GM12873 (cell line): ENCODE measurements at regions not wholly inside any gene's neighbourhood (a gene's known extent, or its start where the extent isn't known, plus 50 kb on each side); places are given as distances from the start of the nearest gene placed in this dataset.

ENCODE experiments used
- TF ChIP-seq, protein P1 (sequence below): IDR thresholded peaks from 2 replicates; pipeline ENCODE4 v1.5.1; 2012; ENCODE audit warnings: low read depth, mild to moderate bottlenecking, moderate library complexity, low read length, control low read depth; ENCODE audit not compliant: insufficient read depth; ENCODE audit errors: missing control alignments

DNA sequence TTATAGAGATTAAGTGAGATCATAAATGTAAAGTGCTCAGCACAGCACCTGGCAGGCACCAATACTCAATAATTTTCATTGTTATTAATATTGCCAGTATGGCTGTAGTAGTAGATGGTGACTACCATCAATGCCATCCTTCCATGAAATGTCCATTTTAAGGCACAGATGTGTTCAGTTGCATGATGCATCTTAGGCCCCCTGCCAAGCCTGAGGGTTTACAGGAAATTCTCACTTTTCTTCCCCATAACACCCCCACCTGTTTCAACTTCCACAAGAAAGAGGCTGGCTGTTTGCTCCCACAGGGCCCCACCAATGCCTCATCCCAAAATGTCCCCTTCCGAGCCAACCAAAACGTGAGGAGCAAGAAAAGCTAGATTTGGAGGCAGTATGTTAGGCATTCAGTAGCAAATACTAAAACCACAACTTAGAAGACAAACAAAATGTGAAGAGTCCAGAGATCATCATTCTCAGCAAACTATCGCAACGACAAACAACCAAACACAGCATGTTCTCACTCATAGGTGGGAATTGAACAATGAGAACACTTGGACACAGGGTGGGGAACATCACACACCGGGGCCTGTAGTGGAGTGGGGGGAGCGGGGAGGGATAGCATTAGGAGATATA lies 110.6 kb upstream of the NHSL1 start:
- TF ChIP-seq, protein P1, sequence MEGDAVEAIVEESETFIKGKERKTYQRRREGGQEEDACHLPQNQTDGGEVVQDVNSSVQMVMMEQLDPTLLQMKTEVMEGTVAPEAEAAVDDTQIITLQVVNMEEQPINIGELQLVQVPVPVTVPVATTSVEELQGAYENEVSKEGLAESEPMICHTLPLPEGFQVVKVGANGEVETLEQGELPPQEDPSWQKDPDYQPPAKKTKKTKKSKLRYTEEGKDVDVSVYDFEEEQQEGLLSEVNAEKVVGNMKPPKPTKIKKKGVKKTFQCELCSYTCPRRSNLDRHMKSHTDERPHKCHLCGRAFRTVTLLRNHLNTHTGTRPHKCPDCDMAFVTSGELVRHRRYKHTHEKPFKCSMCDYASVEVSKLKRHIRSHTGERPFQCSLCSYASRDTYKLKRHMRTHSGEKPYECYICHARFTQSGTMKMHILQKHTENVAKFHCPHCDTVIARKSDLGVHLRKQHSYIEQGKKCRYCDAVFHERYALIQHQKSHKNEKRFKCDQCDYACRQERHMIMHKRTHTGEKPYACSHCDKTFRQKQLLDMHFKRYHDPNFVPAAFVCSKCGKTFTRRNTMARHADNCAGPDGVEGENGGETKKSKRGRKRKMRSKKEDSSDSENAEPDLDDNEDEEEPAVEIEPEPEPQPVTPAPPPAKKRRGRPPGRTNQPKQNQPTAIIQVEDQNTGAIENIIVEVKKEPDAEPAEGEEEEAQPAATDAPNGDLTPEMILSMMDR: no peak

DNA sequence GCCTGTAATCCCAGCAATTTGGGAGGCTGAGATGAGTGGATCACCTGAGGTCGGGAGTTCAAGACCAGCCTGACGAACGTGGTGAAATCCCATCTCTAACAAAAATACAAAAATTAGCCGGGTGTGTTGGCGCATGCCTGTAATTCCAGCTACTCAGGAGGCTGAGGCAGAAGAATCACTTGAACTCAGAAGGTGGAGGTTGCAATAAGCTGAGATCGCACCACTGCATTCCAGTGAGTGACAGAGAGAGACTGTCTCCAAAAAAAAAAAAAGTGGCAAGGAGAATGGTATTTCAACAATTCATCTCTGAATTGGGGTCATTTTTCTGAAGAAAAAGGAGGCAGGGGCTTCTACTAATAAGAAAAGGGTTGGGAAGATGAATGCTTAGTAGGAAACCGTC lies 111.5 kb upstream of the NHSL1 start:
- TF ChIP-seq, protein P1: no peak

DNA sequence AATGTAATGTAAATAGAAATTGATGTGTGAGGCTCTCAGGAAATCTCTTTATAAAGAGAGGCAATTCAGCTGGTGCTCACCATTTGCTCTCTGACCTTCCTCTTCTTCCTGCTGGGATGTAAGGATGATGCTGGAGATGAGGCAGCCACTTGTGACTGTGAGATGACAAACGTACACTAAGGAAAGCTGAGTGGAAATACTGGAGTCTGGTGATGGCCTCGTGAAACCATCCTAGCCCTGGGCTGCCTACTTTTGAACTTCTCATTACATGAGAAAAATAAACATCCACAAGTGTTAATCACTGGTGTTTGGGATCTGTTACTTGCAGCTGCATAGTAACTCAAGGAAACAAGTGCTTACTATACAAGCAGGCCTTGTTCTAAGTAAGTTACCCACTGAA lies 114.9 kb upstream of the NHSL1 start:
- TF ChIP-seq, protein P1: no peak

DNA sequence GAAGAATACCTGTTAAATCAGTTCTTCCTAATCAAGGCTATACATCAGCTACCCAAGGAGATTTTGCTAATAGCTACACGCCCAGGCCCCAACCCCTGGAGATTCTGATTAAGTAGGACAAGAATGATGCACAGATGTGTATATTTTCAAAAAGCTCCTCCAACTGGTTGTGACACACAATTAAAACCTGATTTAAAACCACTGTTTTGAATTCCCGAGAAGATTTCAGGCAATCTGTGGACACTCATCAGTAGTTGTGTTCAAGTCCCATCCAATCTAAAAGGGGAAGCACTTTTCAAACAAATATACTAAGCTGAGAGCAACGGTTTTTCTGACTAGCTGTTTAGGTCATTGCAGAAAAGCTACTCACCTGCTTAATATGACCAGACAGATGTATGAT lies 118.9 kb upstream of the NHSL1 start:
- TF ChIP-seq, protein P1: no peak

DNA sequence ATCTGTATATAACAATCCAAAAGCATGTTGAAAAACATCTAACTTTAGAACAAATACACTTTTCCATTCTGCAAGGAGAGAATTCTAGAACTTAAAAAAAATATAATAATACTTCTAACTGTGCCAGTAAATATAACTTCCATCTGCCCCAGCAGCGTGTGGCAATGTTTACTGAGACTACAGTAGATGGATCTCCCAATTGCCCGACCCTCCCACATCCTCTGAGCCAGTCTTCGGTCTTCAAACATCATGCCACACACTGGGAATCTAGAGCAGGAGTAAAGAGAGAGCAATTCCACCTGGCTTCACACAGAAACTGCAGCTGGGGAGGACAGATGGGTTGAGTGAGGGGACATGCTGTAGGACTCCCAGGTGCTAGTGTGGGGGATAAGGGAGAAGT lies 121.3 kb upstream of the NHSL1 start:
- TF ChIP-seq, protein P1: no peak

DNA sequence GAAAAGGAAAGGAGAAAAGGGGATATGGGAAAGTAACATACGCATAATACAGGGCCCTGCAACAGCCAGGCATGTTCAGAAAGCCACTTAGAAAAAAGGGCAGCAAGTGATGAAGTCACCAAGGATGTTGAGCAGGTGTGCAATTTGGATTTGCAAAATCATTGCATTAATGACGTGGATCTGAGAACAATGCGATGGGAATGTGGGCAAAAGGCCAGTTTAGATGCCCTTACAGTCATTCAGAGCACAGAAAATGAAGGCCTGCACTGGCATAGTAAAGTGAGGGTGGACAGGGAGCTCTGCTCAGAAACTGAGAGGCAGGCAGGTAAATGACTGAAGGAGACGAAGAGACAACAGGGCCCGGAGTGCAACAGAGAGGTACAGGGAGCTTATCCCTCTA lies 123.7 kb upstream of the NHSL1 start:
- TF ChIP-seq, protein P1: no peak

DNA sequence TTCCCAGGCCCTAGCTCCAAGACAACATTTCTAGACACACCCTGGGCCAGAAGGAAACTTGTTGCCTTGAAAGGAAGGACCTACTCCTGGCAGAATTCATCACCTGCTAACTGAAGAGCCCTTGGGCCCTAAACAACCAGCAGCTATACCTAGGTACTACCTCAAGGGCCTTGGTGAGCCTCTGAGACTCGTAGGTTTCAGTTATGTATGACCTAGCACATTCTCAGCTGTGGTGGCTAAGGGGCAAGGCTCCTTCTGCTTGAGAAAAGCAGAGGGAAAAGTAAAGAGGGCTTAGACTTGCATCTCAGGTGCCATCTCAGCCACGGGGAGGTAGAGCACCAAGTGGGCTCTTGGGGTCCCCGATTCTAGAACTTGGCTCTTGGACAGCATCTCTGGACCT lies 132.3 kb upstream of the NHSL1 start:
- TF ChIP-seq, protein P1: no peak
